HEK293T (cell line): ENCODE measurements at regions not wholly inside any gene's neighbourhood (a gene's known extent, or its start where the extent isn't known, plus 50 kb on each side); places are given as distances from the start of the nearest gene placed in this dataset.

Source experiments
- CTBP1 ChIP-seq: fragments of 450-650 bp; IDR thresholded peaks from 2 replicates; pipeline ENCODE4 v1.6.1; 2016; ENCODE audit warnings: borderline replicate concordance
- FOXK2 ChIP-seq: fragments of 450-650 bp; IDR thresholded peaks from 2 replicates; pipeline ENCODE4 v1.6.1; 2016; ENCODE audit warnings: mild to moderate bottlenecking
- FOXM1 ChIP-seq: fragments of 450-650 bp; IDR thresholded peaks from 2 replicates; pipeline ENCODE4 v1.6.1; 2017; ENCODE audit warnings: mild to moderate bottlenecking, borderline replicate concordance
- L3MBTL2 ChIP-seq: fragments of 450-650 bp; conservative IDR thresholded peaks from 2 replicates; pipeline ENCODE4 v1.6.1; 2016; ENCODE audit warnings: mild to moderate bottlenecking
- TARDBP ChIP-seq: fragments of 450-650 bp; IDR thresholded peaks from 2 replicates; pipeline ENCODE4 v1.6.1; 2016
- TF ChIP-seq, protein P1 (sequence below): fragments of 450-650 bp; IDR thresholded peaks from 2 replicates; pipeline ENCODE4 v1.6.1; 2016

- TF ChIP-seq TARDBP, result no peak
- no peak for TF ChIP-seq FOXM1
- no peak for TF ChIP-seq FOXK2
- TF ChIP-seq CTBP1, result no peak
- no peak for TF ChIP-seq L3MBTL2
- TF ChIP-seq, protein P1, sequence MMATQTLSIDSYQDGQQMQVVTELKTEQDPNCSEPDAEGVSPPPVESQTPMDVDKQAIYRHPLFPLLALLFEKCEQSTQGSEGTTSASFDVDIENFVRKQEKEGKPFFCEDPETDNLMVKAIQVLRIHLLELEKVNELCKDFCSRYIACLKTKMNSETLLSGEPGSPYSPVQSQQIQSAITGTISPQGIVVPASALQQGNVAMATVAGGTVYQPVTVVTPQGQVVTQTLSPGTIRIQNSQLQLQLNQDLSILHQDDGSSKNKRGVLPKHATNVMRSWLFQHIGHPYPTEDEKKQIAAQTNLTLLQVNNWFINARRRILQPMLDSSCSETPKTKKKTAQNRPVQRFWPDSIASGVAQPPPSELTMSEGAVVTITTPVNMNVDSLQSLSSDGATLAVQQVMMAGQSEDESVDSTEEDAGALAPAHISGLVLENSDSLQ, result no peak
These were observed 514.7 kb downstream of the AACS start for GRCh38 chr12:125579916-125580315.
